GM12891 (cell line): ENCODE measurements at regions not wholly inside any gene's neighbourhood (a gene's known extent, or its start where the extent isn't known, plus 50 kb on each side); places are given as distances from the start of the nearest gene placed in this dataset.

Source experiments
- PAX5 ChIP-seq: IDR thresholded peaks from 2 replicates; pipeline ENCODE4 v1.6.1; 2011; ENCODE audit warnings: low read length, moderate library complexity, mild to moderate bottlenecking; ENCODE audit not compliant: insufficient read depth, severe bottlenecking
- POLR2A ChIP-seq: IDR thresholded peaks from 2 replicates; pipeline ENCODE4 v1.6.1; 2011; ENCODE audit warnings: low read depth, low read length, control low read depth
- POLR2AphosphoS5 ChIP-seq: IDR thresholded peaks from 2 replicates; pipeline ENCODE4 v1.6.1; 2011; ENCODE audit warnings: low read depth, low read length, control low read depth
- POU2F2 ChIP-seq: IDR thresholded peaks from 2 replicates; pipeline ENCODE4 v1.6.1; 2011; ENCODE audit warnings: low read depth, mild to moderate bottlenecking, control low read depth, low read length, moderate library complexity
- SPI1 ChIP-seq: IDR thresholded peaks from 2 replicates; pipeline ENCODE4 v1.6.1; 2011; ENCODE audit warnings: low read depth, low read length, control low read depth
- TAF1 ChIP-seq: IDR thresholded peaks from 2 replicates; pipeline ENCODE4 v1.6.1; 2011; ENCODE audit warnings: low read depth, low read length, control low read depth

GRCh38 chr1:68558321-68559026, 61.6 kb upstream of the DEPDC1 start:
- TF ChIP-seq POLR2A (no peak), POLR2AphosphoS5 (no peak), TAF1 (no peak), SPI1 (no peak), POU2F2 (no peak), PAX5 (no peak)
